Type B pancreatic cell (in vitro differentiated cells): ENCODE measurements at regions not wholly inside any gene's neighbourhood (a gene's known extent, or its start where the extent isn't known, plus 50 kb on each side); places are given as distances from the start of the nearest gene placed in this dataset.

ENCODE experiments used
- DNase-seq: peaks from one replicate; pipeline ENCODE4 v3.0.0; 2021; ENCODE audit warnings: mixed read lengths; ENCODE audit not compliant: unreplicated experiment; ENCODE audit errors: extremely low spot score
- H3K27ac Mint-ChIP-seq: 2 replicates; pipeline ENCODE4 v1.8.0; 2021; ENCODE audit warnings: mild to moderate bottlenecking, mixed read lengths
- H3K27me3 Mint-ChIP-seq: 2 replicates; pipeline ENCODE4 v1.8.0; 2021; ENCODE audit warnings: mixed read lengths
- H3K36me3 Mint-ChIP-seq: 2 replicates; pipeline ENCODE4 v1.8.0; 2021; ENCODE audit warnings: mixed read lengths
- H3K4me1 Mint-ChIP-seq: one replicate; pipeline ENCODE4 v1.8.0; 2021; ENCODE audit warnings: mixed read lengths; ENCODE audit not compliant: unreplicated experiment
- H3K4me3 Mint-ChIP-seq: 2 replicates; pipeline ENCODE4 v1.8.0; 2021; ENCODE audit warnings: mild to moderate bottlenecking, mixed read lengths
- H3K9me3 Mint-ChIP-seq: 2 replicates; pipeline ENCODE4 v1.8.0; 2021; ENCODE audit warnings: mixed read lengths
- CTCF ChIP-seq: fragments of 200-600 bp; sonication (generic); conservative IDR thresholded peaks from 2 replicates; pipeline ENCODE4 v1.5.0; 2021; ENCODE audit warnings: antibody characterized with exemption, mild to moderate bottlenecking

- no peak for DNase-seq
- Mint-ChIP-seq H3K9me3 (peaks cover 13% of the 10 kb centered on the region), H3K4me3 (no peak overlapping the region), H3K27ac (no peak overlapping the region), H3K36me3 (peaks cover 6% of the 10 kb centered on the region), H3K4me1 (peaks cover 19% of the 10 kb centered on the region), H3K27me3 (peaks cover 42% of the 10 kb centered on the region)
- no peak for TF ChIP-seq CTCF
Observed at GRCh38 chr2:217365656-217366055, 505.8 kb upstream of the TNP1 start.

GRCh38 chr2:217364224-217364623, 504.4 kb upstream of the TNP1 start:
- Mint-ChIP-seq H3K4me1 (peaks cover 27% of the 10 kb centered on the region), H3K27ac (no peak overlapping the region), H3K27me3 (peaks cover 45% of the 10 kb centered on the region), H3K4me3 (no peak overlapping the region), H3K9me3 (peaks cover 9% of the 10 kb centered on the region), H3K36me3 (peaks cover 6% of the 10 kb centered on the region)
- no peak for DNase-seq
- TF ChIP-seq CTCF = no peak

- Mint-ChIP-seq H3K36me3 (peaks cover 6% of the 10 kb centered on the region), H3K4me3 (no peak overlapping the region), H3K27me3 (peaks cover 45% of the 10 kb centered on the region), H3K4me1 (peaks cover 23% of the 10 kb centered on the region), H3K9me3 (peaks cover 9% of the 10 kb centered on the region), H3K27ac (no peak overlapping the region)
- no peak for DNase-seq
- TF ChIP-seq CTCF = no peak
Observed at GRCh38 chr2:217363470-217363869, 503.6 kb upstream of the TNP1 start.

- no peak overlapping the region for H3K27ac Mint-ChIP-seq
- peaks cover 6% of the 10 kb centered on the region for H3K36me3 Mint-ChIP-seq
- H3K27me3 Mint-ChIP-seq = peaks cover 50% of the 10 kb centered on the region
- H3K4me3 Mint-ChIP-seq = no peak overlapping the region
- H3K4me1 Mint-ChIP-seq = peaks cover 22% of the 10 kb centered on the region
- no peak for TF ChIP-seq CTCF
- peaks cover 9% of the 10 kb centered on the region for H3K9me3 Mint-ChIP-seq
- DNase-seq = no peak
Observed at GRCh38 chr2:217362710-217363109, 502.8 kb upstream of the TNP1 start.

DNA sequence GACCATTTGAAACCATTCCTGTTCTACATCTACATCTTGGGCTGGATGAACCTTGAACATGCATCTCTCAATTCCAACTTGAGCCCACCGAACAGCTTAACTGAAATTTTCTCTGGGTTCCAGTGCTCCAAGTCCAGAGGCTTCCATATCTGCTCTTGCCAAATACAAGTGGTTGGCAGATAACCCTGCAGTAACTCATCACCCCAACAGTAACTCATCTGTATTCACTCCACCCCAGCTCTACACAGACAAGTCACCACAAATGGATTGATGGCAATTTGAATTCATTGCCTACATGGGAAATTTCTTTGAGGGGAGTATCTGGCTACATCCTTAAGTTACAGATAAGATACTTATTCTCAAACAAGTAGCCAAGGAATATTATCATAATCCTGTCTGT, 502.4 kb upstream of the TNP1 start:
- TF ChIP-seq CTCF = no peak
- peaks cover 6% of the 10 kb centered on the region for H3K36me3 Mint-ChIP-seq

GRCh38 chr2:217361483-217361880, 501.6 kb upstream of the TNP1 start:
- no peak overlapping the region for H3K4me3 Mint-ChIP-seq
- peaks cover 26% of the 10 kb centered on the region for H3K4me1 Mint-ChIP-seq
- H3K36me3 Mint-ChIP-seq = peaks cover 6% of the 10 kb centered on the region
- H3K9me3 Mint-ChIP-seq = peaks cover 9% of the 10 kb centered on the region
- H3K27me3 Mint-ChIP-seq = peaks cover 58% of the 10 kb centered on the region
- no peak for TF ChIP-seq CTCF
- H3K27ac Mint-ChIP-seq = no peak overlapping the region
- DNase-seq = no peak

More for the DNA sequence above, 502.4 kb upstream of the TNP1 start:
- H3K9me3 Mint-ChIP-seq = peaks cover 9% of the 10 kb centered on the region
- H3K4me3 Mint-ChIP-seq = no peak overlapping the region
- H3K4me1 Mint-ChIP-seq = peaks cover 22% of the 10 kb centered on the region
- no peak for DNase-seq
- no peak overlapping the region for H3K27ac Mint-ChIP-seq
- H3K27me3 Mint-ChIP-seq = peaks cover 55% of the 10 kb centered on the region
